HAP-1 (cell line): ENCODE measurements at regions not wholly inside any gene's neighbourhood (a gene's known extent, or its start where the extent isn't known, plus 50 kb on each side); places are given as distances from the start of the nearest gene placed in this dataset.
"Not testable (repeated sequence)": the region's sequence is repeated elsewhere in the genome, so short reads cannot be mapped to it uniquely, and the experiment has no call there.

Experiments used
- DNase-seq, 2 experiments: peaks; one replicate each; pipeline ENCODE4 v3.0.0-alpha.2; 2016 to 2020; ENCODE audit warnings: low spot score in 2 of 2
- H3K27me3 ChIP-seq: fragments of 250-450 bp; sonication (Bioruptor Pico); 2 replicates; pipeline ENCODE4 v1.5.1; 2020; ENCODE audit warnings: low read depth, mild to moderate bottlenecking, moderate library complexity
- H3K36me3 ChIP-seq: fragments of 250-450 bp; sonication (Bioruptor Pico); replicated peaks from 2 replicates; pipeline ENCODE4 v1.5.1; 2020; ENCODE audit warnings: mild to moderate bottlenecking
- H3K4me1 ChIP-seq: fragments of 250-450 bp; sonication (Bioruptor Pico); 2 replicates; pipeline ENCODE4 v1.5.1; 2020; ENCODE audit warnings: mild to moderate bottlenecking
- H3K4me3 ChIP-seq: fragments of 250-450 bp; sonication (Bioruptor Pico); 2 replicates; pipeline ENCODE4 v1.5.1; 2020; ENCODE audit warnings: mild to moderate bottlenecking, moderate library complexity
- H3K9me3 ChIP-seq: fragments of 250-450 bp; sonication (Bioruptor Pico); 2 replicates; pipeline ENCODE4 v1.5.1; 2020; ENCODE audit warnings: mild to moderate bottlenecking, moderate library complexity
- in situ Hi-C: fragments of 300-500 bp; cut with MboI; formaldehyde crosslinking; loops from 3 replicates; pipeline ENCODE4 v1.14.3; 2020; ENCODE audit warnings: low sequenced_read_pairs, inconsistent platforms, mixed read lengths

DNA sequence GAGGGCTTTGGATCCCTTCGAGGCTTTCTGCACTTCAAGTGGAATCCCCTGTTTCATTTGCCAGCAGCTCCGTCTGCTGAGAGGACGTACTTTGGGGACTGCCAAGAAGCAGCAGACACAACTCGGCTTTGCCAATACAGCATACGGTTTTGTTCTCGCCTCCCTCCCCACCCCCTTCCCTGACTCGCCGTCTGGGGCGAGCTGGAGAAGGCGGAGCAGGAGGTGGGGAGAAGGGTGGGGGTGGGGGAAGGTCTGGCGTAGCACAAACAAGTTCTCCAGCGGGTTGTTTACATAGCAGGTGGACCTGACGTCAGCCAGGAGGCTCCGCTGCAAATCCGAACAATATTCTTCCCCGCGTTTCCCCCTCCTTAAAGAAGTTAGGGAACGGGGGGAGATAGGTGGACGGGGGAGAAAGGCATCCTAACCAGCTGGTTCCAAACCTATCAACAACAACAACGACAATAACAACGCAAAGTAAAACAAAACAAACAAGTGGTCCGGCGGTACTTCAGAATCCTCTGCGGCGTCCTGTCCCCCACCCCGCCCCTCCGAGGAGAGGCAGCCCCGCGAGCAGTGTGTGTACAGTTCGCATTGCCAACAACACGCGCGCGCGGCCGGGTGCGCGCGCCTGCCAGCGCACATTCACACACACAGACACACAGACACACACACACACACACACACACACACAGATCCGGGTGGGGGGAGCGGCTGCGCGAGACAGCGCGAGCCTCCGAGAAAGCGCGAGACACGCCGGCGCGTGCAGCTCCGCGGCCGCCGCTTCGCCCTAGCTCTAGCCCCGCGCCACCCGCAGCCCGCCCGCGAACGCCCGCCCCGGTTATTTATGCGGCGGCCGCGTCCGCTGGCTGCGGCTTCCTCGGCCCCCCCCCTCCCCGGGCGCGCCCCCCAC is 167.0 kb upstream of the PPP1R3A start:
- peaks cover 64% of the 10 kb centered on the region for H3K27me3 ChIP-seq
- in situ Hi-C loops, result loop anchor here (25.0 kb wide), 1 partner anchor 576 kb away; no protein-coding TSS in a partner anchor

DNA sequence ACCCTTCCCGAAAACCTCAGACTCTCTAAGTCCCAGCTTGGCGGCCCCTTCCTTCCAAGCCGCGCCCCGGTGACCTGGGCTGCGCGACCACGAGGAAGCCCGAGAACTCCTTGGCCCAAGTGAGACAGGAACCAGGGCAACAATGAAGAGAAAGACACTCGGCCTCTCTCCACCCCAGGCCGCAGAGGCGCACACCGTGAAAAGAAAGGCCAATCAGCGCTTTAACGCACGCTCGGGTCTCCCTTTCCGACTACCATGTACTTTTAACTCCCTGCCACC is 166.4 kb upstream of the PPP1R3A start:
- Histone ChIP-seq H3K4me3 (peak overlapping the region; percentile 34), H3K9me3 (no peaks in the 10 kb centered on the region), H3K4me1 (no peaks in the 10 kb centered on the region; the same call in 1 of the 2 replicates), H3K36me3 (no peaks in the 10 kb centered on the region), H3K27me3 (peaks cover 58% of the 10 kb centered on the region)
- in situ Hi-C loops, result loop anchor here (25.0 kb wide), 1 partner anchor 577 kb away; no protein-coding TSS in a partner anchor
- DNase-seq, result no peak

More for the DNA sequence above, 167.0 kb upstream of the PPP1R3A start:
- peak overlapping the region; percentile 34 for H3K4me3 ChIP-seq
- H3K36me3 ChIP-seq, result no peaks in the 10 kb centered on the region
- no peaks in the 10 kb centered on the region for H3K9me3 ChIP-seq
- peak; percentile 28 to 69 for DNase-seq
- H3K4me1 ChIP-seq, result no peaks in the 10 kb centered on the region; the same call in 1 of the 2 replicates

DNA sequence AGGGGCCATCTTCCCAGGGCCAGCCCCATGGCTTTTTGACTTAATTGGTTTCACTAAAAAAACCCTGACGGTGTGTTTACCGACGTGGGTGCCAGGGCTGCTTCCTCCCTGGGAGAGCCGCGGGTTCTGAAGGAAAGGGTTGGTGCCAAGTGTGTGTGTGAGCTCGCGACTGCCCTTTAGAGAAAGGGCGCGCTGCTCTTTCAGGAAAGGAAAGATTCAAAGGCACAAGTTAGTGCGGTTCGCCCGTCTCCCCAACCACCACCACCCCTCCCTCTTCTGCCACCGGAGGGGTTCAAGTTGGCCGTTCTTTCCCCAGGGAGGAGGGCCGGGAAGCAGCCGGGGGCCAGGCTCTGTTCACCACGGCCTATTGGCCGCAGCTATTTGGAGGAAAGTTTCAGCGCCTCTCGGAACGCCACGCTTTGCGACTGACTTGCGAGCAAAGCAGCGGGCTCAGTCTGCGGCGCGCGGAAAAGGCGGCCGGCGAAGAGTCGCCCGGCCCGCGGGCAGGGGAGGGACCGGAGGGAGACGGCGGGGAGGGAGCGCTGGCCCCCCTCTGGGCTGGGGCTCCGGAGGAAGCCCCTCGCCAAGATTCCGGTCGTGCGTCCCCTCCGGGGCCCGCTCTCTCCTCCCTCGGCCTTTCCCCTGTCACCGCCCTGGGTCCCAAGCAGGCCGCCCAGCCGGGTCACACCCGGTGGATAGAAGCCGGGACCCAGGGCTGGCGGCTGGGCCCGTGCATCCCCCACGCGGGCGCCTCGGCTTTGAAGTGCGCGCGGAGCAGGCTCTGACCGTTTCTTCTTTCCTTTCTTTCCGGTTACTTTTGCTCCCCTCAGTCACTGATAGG is 165.9 kb upstream of the PPP1R3A start:
- peak in 1 of 2 experiments; percentile 28 for DNase-seq

DNA sequence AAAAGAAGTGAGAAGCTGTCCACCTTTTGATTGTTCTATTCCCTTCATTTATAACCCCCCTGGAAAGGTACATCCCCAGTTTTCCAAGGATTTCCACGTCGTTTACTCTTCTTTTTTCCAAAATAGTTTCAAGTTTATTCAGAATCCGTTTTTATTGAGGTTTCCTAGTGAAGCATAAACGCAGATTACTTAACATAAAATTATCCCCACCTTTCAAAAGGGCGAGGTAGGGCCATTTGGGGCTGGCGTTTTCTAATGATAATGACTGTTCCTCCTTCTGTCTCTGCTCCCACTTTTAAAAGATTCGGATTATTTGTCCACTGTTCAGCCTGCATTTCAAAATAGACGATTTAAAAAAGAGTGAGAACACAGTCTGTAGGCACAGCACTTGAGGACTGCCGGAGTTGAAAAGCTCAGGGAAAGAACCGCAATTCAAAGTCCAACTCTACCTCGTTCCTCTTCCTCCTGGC is 165.2 kb upstream of the PPP1R3A start:
- Histone ChIP-seq H3K36me3 (no peaks in the 10 kb centered on the region), H3K4me1 (no peaks in the 10 kb centered on the region; the same call in 1 of the 2 replicates), H3K4me3 (no peak overlapping the region), H3K27me3 (peaks cover 58% of the 10 kb centered on the region), H3K9me3 (no peaks in the 10 kb centered on the region)
- DNase-seq, result no peak
- in situ Hi-C loops, result loop anchor here (25.0 kb wide), 1 partner anchor 578 kb away; no protein-coding TSS in a partner anchor

More for the DNA sequence above, 165.9 kb upstream of the PPP1R3A start:
- in situ Hi-C loops, result loop anchor here (25.0 kb wide), 1 partner anchor 578 kb away; no protein-coding TSS in a partner anchor
- Histone ChIP-seq H3K4me3 (peak overlapping the region; percentile 3; the same call in 1 of the 2 replicates), H3K9me3 (no peaks in the 10 kb centered on the region), H3K27me3 (peaks cover 61% of the 10 kb centered on the region), H3K4me1 (no peaks in the 10 kb centered on the region; the same call in 1 of the 2 replicates), H3K36me3 (no peaks in the 10 kb centered on the region)

DNA sequence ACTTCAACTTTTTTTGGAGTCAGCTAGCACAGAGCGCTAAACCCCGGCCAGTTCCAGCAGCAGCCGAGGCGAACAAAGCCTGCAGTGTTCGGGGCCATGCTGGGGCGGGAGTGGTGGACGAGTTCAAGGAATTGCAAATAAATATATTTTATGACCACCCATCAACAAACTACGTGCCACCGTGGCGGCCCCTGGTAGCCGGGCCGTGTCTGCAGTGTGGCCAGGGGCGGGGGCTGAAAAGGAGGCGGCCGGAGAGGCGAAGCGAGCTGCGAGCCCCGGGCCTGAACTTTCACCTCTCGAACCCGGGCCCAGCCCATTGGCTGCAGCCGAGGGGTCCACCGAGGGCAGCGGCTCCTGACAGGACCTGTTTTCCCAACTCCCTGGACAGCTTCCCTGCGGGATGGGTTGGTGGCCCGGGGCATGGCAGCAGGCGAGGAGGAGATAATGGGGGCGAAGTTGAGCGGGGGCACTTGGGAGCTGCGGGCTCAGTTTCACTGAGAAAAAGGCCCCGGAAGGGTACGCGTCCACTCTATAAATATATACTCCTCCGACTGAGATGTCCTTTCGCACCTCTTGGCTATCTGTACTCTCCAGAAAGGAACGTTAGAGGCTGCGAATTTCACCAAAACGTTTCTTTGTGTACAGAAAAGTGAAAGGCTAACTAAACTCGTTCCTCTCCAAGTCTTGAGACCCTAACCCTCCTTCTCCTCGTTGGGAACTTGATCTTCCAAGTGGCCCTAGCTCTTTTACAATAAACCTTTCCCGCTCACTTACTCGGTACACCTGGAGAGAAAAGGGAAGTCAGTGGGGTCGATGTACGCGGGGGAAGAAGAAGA is 164.6 kb upstream of the PPP1R3A start:
- H3K36me3 ChIP-seq, result no peaks in the 10 kb centered on the region
- H3K4me3 ChIP-seq, result no peak overlapping the region
- DNase-seq, result no peak
- in situ Hi-C loops, result loop anchor here (25.0 kb wide), 1 partner anchor 579 kb away; no protein-coding TSS in a partner anchor
- no peaks in the 10 kb centered on the region for H3K9me3 ChIP-seq
- H3K4me1 ChIP-seq, result no peaks in the 10 kb centered on the region; the same call in 1 of the 2 replicates
- H3K27me3 ChIP-seq, result peaks cover 54% of the 10 kb centered on the region

DNA sequence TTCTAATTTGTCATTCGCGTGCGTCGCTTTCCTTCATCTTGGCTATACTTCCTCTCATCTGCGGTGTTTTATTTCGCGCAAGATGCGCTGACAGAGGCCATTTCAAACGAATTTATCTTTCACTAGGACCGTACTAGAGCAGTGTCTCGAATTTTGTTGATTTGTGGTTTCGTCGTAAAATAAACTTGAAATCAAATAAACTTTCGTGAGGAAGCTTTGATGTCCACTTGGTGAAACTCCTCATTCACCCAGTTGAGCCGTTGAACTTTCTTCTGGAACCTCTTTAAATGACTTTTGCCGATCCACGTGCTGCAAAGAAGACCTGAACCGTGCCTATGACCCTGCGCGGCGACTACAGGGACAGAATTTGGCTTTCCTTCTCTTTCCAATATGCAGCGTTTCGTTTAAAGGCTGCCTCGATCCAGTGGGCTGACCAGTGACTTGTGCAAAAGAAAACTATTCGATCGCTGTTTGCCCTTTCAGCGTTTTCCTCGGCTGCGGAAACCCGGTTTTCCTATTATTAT is 163.9 kb upstream of the PPP1R3A start:
- DNase-seq, result no peak
- Histone ChIP-seq H3K4me1 (no peaks in the 10 kb centered on the region; the same call in 1 of the 2 replicates), H3K27me3 (peaks cover 47% of the 10 kb centered on the region), H3K9me3 (no peaks in the 10 kb centered on the region), H3K36me3 (no peaks in the 10 kb centered on the region), H3K4me3 (no peak overlapping the region)
- in situ Hi-C loops, result loop anchor here (25.0 kb wide), 1 partner anchor 580 kb away; no protein-coding TSS in a partner anchor

DNA sequence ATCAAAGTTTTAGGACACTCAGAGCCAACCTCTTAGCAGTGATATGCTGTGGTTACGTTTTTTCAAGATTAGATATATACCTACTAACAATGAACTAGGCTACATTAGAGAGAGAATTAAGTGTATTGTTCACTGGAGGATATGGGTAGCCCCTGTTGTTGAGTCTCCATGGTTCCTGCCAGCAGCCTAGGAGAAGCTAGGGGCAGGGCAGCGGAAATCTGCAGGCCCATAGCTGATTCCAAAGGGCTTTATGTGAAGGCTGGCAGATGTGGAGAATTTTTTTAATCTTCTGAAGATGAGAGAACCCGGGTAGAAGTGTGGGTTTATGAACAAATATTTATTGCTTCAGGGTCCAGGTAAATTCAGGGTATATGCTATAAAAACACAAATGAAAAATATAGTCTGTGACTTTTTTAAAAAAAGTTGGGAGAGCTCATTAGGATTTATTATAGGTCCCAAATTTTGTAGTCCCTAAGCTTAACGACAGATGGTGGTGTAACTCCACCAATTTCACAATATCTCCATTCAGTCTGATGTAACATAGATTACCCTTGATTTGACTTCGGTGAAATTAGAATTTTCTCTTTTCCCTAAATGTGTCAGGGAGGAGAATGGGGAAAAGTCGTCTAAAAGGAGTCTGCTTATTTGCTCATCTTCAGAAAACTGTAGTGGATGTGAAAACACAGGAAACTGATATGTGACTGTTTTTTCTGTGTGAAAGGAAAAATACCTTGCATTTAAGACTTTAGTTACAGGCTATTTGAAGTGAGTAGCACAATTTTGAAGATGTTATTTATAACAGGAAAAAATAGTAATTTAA is 163.0 kb upstream of the PPP1R3A start:
- H3K9me3 ChIP-seq, result no peaks in the 10 kb centered on the region
- peak in 1 of 2 experiments; percentile 54 for DNase-seq
- H3K27me3 ChIP-seq, result peaks cover 41% of the 10 kb centered on the region
- no peaks in the 10 kb centered on the region; the same call in 1 of the 2 replicates for H3K4me1 ChIP-seq
- H3K36me3 ChIP-seq, result no peaks in the 10 kb centered on the region
- H3K4me3 ChIP-seq, result no peak overlapping the region
- in situ Hi-C loops, result loop anchor here (25.0 kb wide), 1 partner anchor 580 kb away; no protein-coding TSS in a partner anchor

DNA sequence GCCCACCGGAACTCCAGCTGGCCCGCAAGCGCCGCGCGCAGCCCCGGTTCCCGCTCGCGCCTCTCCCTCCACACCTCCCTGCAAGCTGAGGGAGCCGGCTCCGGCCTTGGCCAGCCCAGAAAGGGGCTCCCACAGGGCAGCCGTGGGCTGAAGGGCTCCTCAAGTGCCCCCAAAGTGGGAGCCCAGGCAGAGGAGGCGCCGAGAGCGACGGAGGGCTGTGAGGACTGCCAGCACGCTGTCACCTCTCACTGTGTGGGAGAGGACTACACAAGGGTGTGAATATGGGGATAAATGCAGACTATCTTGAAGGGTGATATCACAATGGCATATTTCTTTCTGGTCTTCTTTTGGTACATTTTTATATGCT is 158.3 kb upstream of the PPP1R3A start:
- DNase-seq, H3K9me3 ChIP-seq, H3K36me3 ChIP-seq, H3K4me3 ChIP-seq, H3K27me3 ChIP-seq, H3K4me1 ChIP-seq: not testable (repeated sequence)
- in situ Hi-C loops, result loop anchor here (25.0 kb wide), 1 partner anchor 585 kb away; no protein-coding TSS in a partner anchor

DNA sequence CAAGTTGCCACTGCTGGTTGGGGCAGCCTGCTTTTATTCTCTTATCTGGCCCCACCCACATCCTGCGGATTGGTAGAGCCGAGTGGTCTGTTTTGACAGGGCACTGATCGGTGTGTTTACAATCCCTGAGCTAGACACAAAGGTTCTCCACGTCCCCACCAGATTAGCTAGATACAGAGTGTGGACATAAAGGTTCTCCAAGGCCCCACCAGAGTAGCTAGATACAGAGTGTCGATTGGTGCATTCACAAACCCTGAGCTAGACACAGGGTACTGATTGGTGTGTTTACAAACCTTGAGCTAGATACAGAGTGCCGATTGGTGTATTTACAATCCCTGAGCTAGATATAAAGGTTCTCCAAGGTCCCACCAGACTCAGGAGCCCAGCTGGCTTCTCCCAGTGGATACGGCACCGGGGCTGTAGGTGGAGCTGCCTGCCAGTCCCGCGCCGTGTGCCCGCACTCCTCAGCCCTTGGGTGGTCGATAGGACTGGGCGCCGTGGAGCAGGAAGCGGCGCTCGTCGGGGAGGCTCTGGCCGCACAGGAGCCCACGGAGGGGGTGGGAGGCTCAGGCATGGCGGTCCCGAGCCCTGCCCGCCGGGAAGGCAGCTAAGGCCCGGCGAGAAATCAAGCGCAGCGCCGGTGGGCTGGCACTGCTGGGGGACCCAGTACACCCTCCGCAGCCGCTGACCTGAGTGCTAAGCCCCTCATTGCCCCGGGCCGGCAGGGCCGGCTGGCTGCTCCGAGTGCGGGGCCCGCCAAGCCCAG is 157.8 kb upstream of the PPP1R3A start:
- in situ Hi-C loops, result loop anchor here (25.0 kb wide), 1 partner anchor 586 kb away; no protein-coding TSS in a partner anchor
- H3K27me3 ChIP-seq, H3K4me1 ChIP-seq, H3K4me3 ChIP-seq, H3K36me3 ChIP-seq, DNase-seq, H3K9me3 ChIP-seq: not testable (repeated sequence)

DNA sequence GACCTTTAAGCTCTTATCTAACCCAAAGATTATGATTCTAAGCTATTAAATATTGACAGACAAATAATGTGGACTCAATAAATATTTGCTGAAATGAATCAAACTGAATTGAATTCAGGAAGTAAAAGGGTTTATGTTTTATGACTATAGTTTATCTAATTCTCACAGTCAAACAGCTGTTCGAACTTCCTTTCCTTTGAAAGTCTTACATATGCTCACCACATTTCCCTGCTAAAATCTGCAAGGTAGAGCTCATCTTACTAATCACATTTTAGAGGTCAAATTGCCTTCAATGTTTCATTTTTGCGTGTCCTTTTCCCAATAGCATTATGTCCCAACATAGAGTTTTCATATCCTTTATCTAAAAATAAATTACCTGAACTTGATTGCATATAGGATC is 154.9 kb upstream of the PPP1R3A start:
- H3K27me3 ChIP-seq, result 0 out of 2 replicates have a peak, but pooled peaks cover 1% of the 10 kb centered on the region
- no peak overlapping the region for H3K4me3 ChIP-seq
- no peaks in the 10 kb centered on the region for H3K4me1 ChIP-seq
- no peak for DNase-seq
- in situ Hi-C loops, result no loop called here
- H3K9me3 ChIP-seq, result no peaks in the 10 kb centered on the region
- H3K36me3 ChIP-seq, result no peaks in the 10 kb centered on the region

DNA sequence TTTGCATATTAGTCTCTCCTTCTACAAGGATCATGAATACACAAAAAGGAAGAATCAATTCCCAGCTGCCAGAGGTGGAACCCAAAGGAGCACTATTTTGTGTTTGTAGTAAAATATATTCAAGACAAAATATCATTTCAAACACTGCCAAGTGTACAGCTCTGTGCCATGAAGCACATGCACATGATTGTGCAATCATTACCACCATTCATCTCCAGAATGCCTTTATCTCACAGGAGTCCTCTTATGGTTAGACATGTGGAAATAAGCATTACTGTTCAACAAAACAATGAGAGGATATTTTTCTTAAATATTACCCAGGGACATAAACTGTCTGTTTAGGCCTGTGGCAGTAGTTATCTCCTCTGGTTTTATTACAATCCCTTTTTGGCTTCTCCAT is 151.4 kb upstream of the PPP1R3A start:
- Histone ChIP-seq H3K27me3 (no peaks in the 10 kb centered on the region), H3K36me3 (no peaks in the 10 kb centered on the region), H3K4me3 (no peak overlapping the region), H3K9me3 (no peaks in the 10 kb centered on the region), H3K4me1 (no peaks in the 10 kb centered on the region)
- in situ Hi-C loops, result no loop called here
- DNase-seq, result no peak
